ENCODE measurements at regions not wholly inside any gene's neighbourhood (a gene's known extent, or its start where the extent isn't known, plus 50 kb on each side); places are given as distances from the start of the nearest gene placed in this dataset.

- Histone ChIP-seq H3K4me1 (ENCODE audit: insufficient read depth, low read length) (no peaks in the 10 kb centered on the region), H3K27me3 (ENCODE audit: low read length) (no peaks in the 10 kb centered on the region), H3K4me2 (ENCODE audit: low read length) (no peak overlapping the region), H3K9me2 (replicated peaks; ENCODE audit: low read length) (no peaks in the 10 kb centered on the region), H3K36me3 (ENCODE audit: low read depth, low read length) (no peaks in the 10 kb centered on the region), H3K4me3 (ENCODE audit: low read length) (no peak overlapping the region), H3K27ac (ENCODE audit: low read length) (no peak overlapping the region), H3K9ac (ENCODE audit: low read length) (no peak overlapping the region), H3K9me3 (ENCODE audit: low read length) (0 out of 2 replicates have a peak, but pooled peaks cover 8% of the 10 kb centered on the region), H3K79me2 (ENCODE audit: low read length) (no peaks in the 10 kb centered on the region), H2AFZ (ENCODE audit: low read length) (no peak overlapping the region), H4K20me1 (ENCODE audit: low read length) (no peaks in the 10 kb centered on the region), H3F3A (ENCODE audit: low read length, unreplicated experiment) (no peaks in the 10 kb centered on the region)
- TF ChIP-seq EZH2phosphoT487 (IDR thresholded peaks at IDR 0.05; ENCODE audit: borderline replicate concordance, low read length) (no peak), EZH2 (IDR thresholded peaks at IDR 0.05; ENCODE audit: low read length, unreplicated experiment) (no peak), CTCF (conservative IDR thresholded peaks at IDR 0.05; ENCODE audit: low read depth, low read length) (no peak)
- ATAC-seq (no peak), DNase-seq (no peak)
- intact Hi-C loops (cut with micrococcal nuclease), result no loop called here
- ChIA-PET CTCF (no interaction called here), POLR2A (ENCODE audit: unreplicated experiment) (no interaction called here)
- no TSS peak for BruUV-seq (replicated peaks)
Observed at GRCh38 chr5:3484836-3485235, 110.8 kb upstream of the IRX1 start.

- Histone ChIP-seq H3K36me3 (ENCODE audit: low read depth, low read length) (no peaks in the 10 kb centered on the region), H4K20me1 (ENCODE audit: low read length) (no peaks in the 10 kb centered on the region), H3K27me3 (ENCODE audit: low read length) (no peaks in the 10 kb centered on the region), H3K79me2 (ENCODE audit: low read length) (no peaks in the 10 kb centered on the region), H3K4me3 (ENCODE audit: low read length) (no peak overlapping the region), H3K9me3 (ENCODE audit: low read length) (0 out of 2 replicates have a peak, but pooled peaks cover 8% of the 10 kb centered on the region), H3K4me1 (ENCODE audit: insufficient read depth, low read length) (no peaks in the 10 kb centered on the region), H3F3A (ENCODE audit: low read length, unreplicated experiment) (no peaks in the 10 kb centered on the region), H3K4me2 (ENCODE audit: low read length) (no peak overlapping the region), H3K9ac (ENCODE audit: low read length) (no peak overlapping the region), H3K27ac (ENCODE audit: low read length) (no peak overlapping the region), H2AFZ (ENCODE audit: low read length) (no peak overlapping the region), H3K9me2 (replicated peaks; ENCODE audit: low read length) (no peaks in the 10 kb centered on the region)
- ATAC-seq (no peak), DNase-seq (no peak)
- intact Hi-C loops (cut with micrococcal nuclease), result no loop called here
- CTCF ChIA-PET, result no interaction called here
- no TSS peak for BruUV-seq (replicated peaks)
- TF ChIP-seq EZH2phosphoT487 (IDR thresholded peaks at IDR 0.05; ENCODE audit: borderline replicate concordance, low read length), result no peak
- TF ChIP-seq CTCF (conservative IDR thresholded peaks at IDR 0.05; ENCODE audit: low read depth, low read length), result no peak
- TF ChIP-seq EZH2 (IDR thresholded peaks at IDR 0.05; ENCODE audit: low read length, unreplicated experiment), result no peak
- POLR2A ChIA-PET (ENCODE audit: unreplicated experiment), result no interaction called here
Observed at GRCh38 chr5:3481175-3481574, 114.5 kb upstream of the IRX1 start.

- no peak overlapping the region for H3K4me2 ChIP-seq (ENCODE audit: low read length)
- intact Hi-C loops (cut with micrococcal nuclease), result no loop called here
- H3K4me1 ChIP-seq (ENCODE audit: insufficient read depth, low read length), result no peaks in the 10 kb centered on the region
- no peak overlapping the region for H3K4me3 ChIP-seq (ENCODE audit: low read length)
- H3K79me2 ChIP-seq (ENCODE audit: low read length), result no peaks in the 10 kb centered on the region
- no peaks in the 10 kb centered on the region for H3K36me3 ChIP-seq (ENCODE audit: low read depth, low read length)
- no peaks in the 10 kb centered on the region for H3K27me3 ChIP-seq (ENCODE audit: low read length)
- no peak for DNase-seq
- no peak overlapping the region for H3K9ac ChIP-seq (ENCODE audit: low read length)
- ATAC-seq, result no peak
- ChIA-PET POLR2A (ENCODE audit: unreplicated experiment) (no interaction called here), CTCF (no interaction called here)
- H3K9me3 ChIP-seq (ENCODE audit: low read length), result peaks cover 21% of the 10 kb centered on the region
- H3K9me2 ChIP-seq (replicated peaks; ENCODE audit: low read length), result no peaks in the 10 kb centered on the region
- BruUV-seq (replicated peaks), result no TSS peak
- H4K20me1 ChIP-seq (ENCODE audit: low read length), result no peaks in the 10 kb centered on the region
- no peak overlapping the region for H2AFZ ChIP-seq (ENCODE audit: low read length)
- TF ChIP-seq CTCF (conservative IDR thresholded peaks at IDR 0.05; ENCODE audit: low read depth, low read length) (no peak), EZH2 (IDR thresholded peaks at IDR 0.05; ENCODE audit: low read length, unreplicated experiment) (no peak), EZH2phosphoT487 (IDR thresholded peaks at IDR 0.05; ENCODE audit: borderline replicate concordance, low read length) (no peak)
- no peaks in the 10 kb centered on the region for H3F3A ChIP-seq (ENCODE audit: low read length, unreplicated experiment)
- H3K27ac ChIP-seq (ENCODE audit: low read length), result no peak overlapping the region
Observed at GRCh38 chr5:3475674-3476073, 120.0 kb upstream of the IRX1 start.
